HG02981 (cell line): ENCODE measurements at regions not wholly inside any gene's neighbourhood (a gene's known extent, or its start where the extent isn't known, plus 50 kb on each side); places are given as distances from the start of the nearest gene placed in this dataset.

Experiments used
- ATAC-seq: cut with Tn5 transposase; IDR thresholded peaks from one replicate; pipeline ENCODE4 v1.9.1; 2021; ENCODE audit warnings: mild to moderate bottlenecking, moderate library complexity; ENCODE audit not compliant: unreplicated experiment

- ATAC-seq = no peak
Observed at GRCh38 chr13:97134364-97135095, 87.6 kb upstream of the MBNL2 start.

- ATAC-seq = no peak
Observed at GRCh38 chr13:97135883-97136282, 86.2 kb upstream of the MBNL2 start.

- no peak for ATAC-seq
Observed at GRCh38 chr13:97136418-97136817, 85.7 kb upstream of the MBNL2 start.

GRCh38 chr13:97139691-97140090 is 82.4 kb upstream of the MBNL2 start:
- ATAC-seq = no peak

GRCh38 chr13:97140131-97140530 is 82.0 kb upstream of the MBNL2 start:
- no peak for ATAC-seq

GRCh38 chr13:97140611-97141010 is 81.5 kb upstream of the MBNL2 start:
- ATAC-seq = no peak

- ATAC-seq = no peak
Observed at GRCh38 chr13:97141097-97141496, 81.0 kb upstream of the MBNL2 start.

GRCh38 chr13:97141564-97142005 is 80.5 kb upstream of the MBNL2 start:
- peak; percentile 92 for ATAC-seq

GRCh38 chr13:97142452-97142851 is 79.7 kb upstream of the MBNL2 start:
- ATAC-seq = no peak

GRCh38 chr13:97145057-97145456 is 77.1 kb upstream of the MBNL2 start:
- no peak for ATAC-seq

- ATAC-seq = no peak
Observed at GRCh38 chr13:97148894-97149293, 73.2 kb upstream of the MBNL2 start.

GRCh38 chr13:97160421-97160820 is 61.7 kb upstream of the MBNL2 start:
- ATAC-seq = no peak

GRCh38 chr13:97161582-97162231 is 60.4 kb upstream of the MBNL2 start:
- no peak for ATAC-seq

GRCh38 chr13:97165502-97166425 is 56.4 kb upstream of the MBNL2 start:
- no peak for ATAC-seq

GRCh38 chr13:97171136-97171535 is 51.0 kb upstream of the MBNL2 start:
- ATAC-seq = no peak
